ENCODE measurements at regions not wholly inside any gene's neighbourhood (a gene's known extent, or its start where the extent isn't known, plus 50 kb on each side); places are given as distances from the start of the nearest gene placed in this dataset.

GRCh38 chr14:38808734-38809455 is 294.1 kb downstream of the SEC23A start:
- no peaks in the 10 kb centered on the region for H3K36me3 ChIP-seq
- H3K27me3 ChIP-seq: no peaks in the 10 kb centered on the region
- no peak for TF ChIP-seq CTCF (IDR thresholded peaks at IDR 0.05)
- no peaks in the 10 kb centered on the region for H3K9me3 ChIP-seq
- H3K4me1 ChIP-seq (ENCODE audit: control insufficient read depth in 1 of 2, insufficient read depth in 1 of 2, low read depth in 1 of 2, low read length in 1 of 2): peaks cover 0 to 10% of the 10 kb centered on the region in 2 experiments
- H3K4me3 ChIP-seq (ENCODE audit: low read depth in 1 of 2, low read length in 1 of 2): no peak overlapping the region
- no peak overlapping the region for H3K27ac ChIP-seq

GRCh38 chr14:38799671-38800070 is 303.4 kb downstream of the SEC23A start:
- Histone ChIP-seq H3K27me3 (no peaks in the 10 kb centered on the region), H3K4me1 (ENCODE audit: control insufficient read depth in 1 of 2, insufficient read depth in 1 of 2, low read depth in 1 of 2, low read length in 1 of 2) (peaks cover 0 to 7% of the 10 kb centered on the region in 2 experiments), H3K4me3 (ENCODE audit: low read depth in 1 of 2, low read length in 1 of 2) (no peak overlapping the region), H3K27ac (no peak overlapping the region), H3K9me3 (no peaks in the 10 kb centered on the region), H3K36me3 (no peaks in the 10 kb centered on the region)
- TF ChIP-seq CTCF (IDR thresholded peaks at IDR 0.05): no peak

- Histone ChIP-seq H3K27ac (no peak overlapping the region), H3K9me3 (no peaks in the 10 kb centered on the region), H3K27me3 (no peaks in the 10 kb centered on the region), H3K36me3 (no peaks in the 10 kb centered on the region), H3K4me1 (ENCODE audit: control insufficient read depth in 1 of 2, insufficient read depth in 1 of 2, low read depth in 1 of 2, low read length in 1 of 2) (no peaks in the 10 kb centered on the region), H3K4me3 (ENCODE audit: low read depth in 1 of 2, low read length in 1 of 2) (no peak overlapping the region)
- no peak for TF ChIP-seq CTCF (IDR thresholded peaks at IDR 0.05)
These were observed 308.4 kb downstream of the SEC23A start for GRCh38 chr14:38794677-38795076.

- H3K4me3 ChIP-seq (ENCODE audit: low read depth in 1 of 2, low read length in 1 of 2): no peak overlapping the region
- no peak for TF ChIP-seq CTCF (IDR thresholded peaks at IDR 0.05)
- H3K36me3 ChIP-seq: no peaks in the 10 kb centered on the region
- no peaks in the 10 kb centered on the region for H3K27me3 ChIP-seq
- no peaks in the 10 kb centered on the region for H3K4me1 ChIP-seq (ENCODE audit: control insufficient read depth in 1 of 2, insufficient read depth in 1 of 2, low read depth in 1 of 2, low read length in 1 of 2)
- H3K9me3 ChIP-seq: no peaks in the 10 kb centered on the region
- H3K27ac ChIP-seq: no peak overlapping the region
These were observed 311.2 kb downstream of the SEC23A start for GRCh38 chr14:38791862-38792261.

GRCh38 chr14:38790916-38791315 is 312.1 kb downstream of the SEC23A start:
- Histone ChIP-seq H3K27me3 (no peaks in the 10 kb centered on the region), H3K36me3 (no peaks in the 10 kb centered on the region), H3K27ac (no peak overlapping the region), H3K4me3 (ENCODE audit: low read depth in 1 of 2, low read length in 1 of 2) (no peak overlapping the region), H3K4me1 (ENCODE audit: control insufficient read depth in 1 of 2, insufficient read depth in 1 of 2, low read depth in 1 of 2, low read length in 1 of 2) (no peaks in the 10 kb centered on the region), H3K9me3 (no peaks in the 10 kb centered on the region)
- no peak for TF ChIP-seq CTCF (IDR thresholded peaks at IDR 0.05)

Data from neutrophil (primary cell).